Cardiac septum (tissue), 1 donor: ENCODE measurements at regions not wholly inside any gene's neighbourhood (a gene's known extent, or its start where the extent isn't known, plus 50 kb on each side); places are given as distances from the start of the nearest gene placed in this dataset.

ENCODE experiments used
- DNase-seq: peaks from one replicate; pipeline ENCODE4 v3.0.0-alpha.2; 2020; ENCODE audit warnings: low spot score
- intact Hi-C: fragments of 100-400 bp; cut with DNase I; formaldehyde crosslinking; loops from one replicate; pipeline ENCODE4 v1.14.0; 2022
- donor health status: DM: no; HTN: no; CAD: no.

DNA sequence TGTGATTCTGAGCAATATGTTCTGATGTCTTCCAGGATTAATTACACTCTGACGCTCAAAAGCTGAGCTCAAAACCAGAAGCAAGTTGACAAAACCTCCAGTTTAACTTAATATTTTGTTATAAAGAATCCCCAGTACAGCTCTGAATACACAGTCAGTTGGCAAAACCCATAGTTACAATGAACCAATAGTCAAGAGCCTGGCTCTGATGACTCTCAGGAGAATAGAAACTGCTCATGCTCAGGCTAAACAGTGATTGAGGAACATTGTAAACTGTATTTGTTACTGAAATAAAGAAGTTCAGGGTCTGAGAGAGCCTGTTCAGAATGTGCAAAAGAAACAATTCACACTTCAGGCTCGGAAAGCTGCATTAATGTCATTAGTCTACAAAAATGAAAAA lies 1565.9 kb downstream of the SUCLG1 start:
- DNase-seq, result no peak
- intact Hi-C loops, result no loop called here

DNA sequence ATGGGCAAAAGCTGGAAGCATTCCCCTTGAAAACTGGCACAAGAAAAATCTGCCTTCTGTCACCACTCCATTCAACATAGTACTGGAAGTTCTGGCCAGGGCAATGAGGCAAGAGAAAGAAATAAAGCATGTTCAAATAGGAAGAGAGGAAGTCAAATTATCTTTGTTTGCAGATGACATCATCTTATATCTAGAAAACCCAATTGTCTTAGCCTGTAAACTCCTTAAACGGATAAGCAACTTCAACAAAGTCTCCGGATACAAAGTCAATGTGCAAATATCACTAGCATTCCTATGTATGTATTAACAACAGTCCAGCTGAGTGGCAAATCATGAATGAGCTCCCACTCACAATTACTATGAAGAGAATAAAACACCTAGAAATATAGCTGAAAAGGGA lies 1579.3 kb downstream of the SUCLG1 start:
- intact Hi-C loops, result no loop called here
- DNase-seq, result no peak

DNA sequence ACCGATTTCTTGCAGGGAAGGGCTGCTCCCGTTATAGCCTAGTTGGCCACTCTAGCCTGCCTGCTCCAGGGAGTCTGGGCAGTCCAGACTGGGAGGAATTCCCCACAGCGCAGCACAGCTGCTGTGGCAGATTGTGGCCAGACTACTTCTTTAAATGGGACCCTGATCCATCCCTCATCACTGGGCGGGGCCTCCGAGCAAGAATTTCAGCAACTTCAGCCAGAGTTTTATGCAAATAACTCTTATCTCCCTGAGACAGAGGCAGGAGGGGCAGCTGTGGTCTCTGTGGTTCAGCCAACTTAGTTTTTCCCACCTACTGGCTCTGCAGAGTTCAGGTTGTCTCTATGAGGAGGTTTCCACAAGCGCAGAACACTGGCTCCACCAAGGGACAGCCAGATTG lies 1583.2 kb downstream of the SUCLG1 start:
- DNase-seq, result no peak
- intact Hi-C loops, result no loop called here

DNA sequence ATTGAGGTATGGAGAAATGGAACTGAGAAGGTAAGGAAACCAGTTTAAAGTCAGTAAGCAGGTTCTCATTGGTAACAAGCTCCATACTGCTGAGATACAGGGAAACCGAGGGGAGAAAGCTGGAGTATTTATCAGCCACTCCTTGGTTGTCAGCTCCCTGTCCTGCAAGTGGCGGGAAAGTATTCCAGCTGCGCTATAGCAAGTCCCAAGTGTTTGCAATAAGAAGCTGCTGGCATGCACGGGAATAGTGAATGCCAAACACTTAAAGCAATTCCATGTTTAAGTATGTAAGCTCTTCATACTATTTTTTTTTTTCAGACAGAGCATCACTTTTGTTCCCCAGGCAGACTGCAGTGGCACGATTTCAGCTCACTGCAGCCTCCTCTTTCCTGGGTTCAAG lies 1601.1 kb downstream of the SUCLG1 start:
- intact Hi-C loops, result no loop called here
- DNase-seq, result no peak

DNA sequence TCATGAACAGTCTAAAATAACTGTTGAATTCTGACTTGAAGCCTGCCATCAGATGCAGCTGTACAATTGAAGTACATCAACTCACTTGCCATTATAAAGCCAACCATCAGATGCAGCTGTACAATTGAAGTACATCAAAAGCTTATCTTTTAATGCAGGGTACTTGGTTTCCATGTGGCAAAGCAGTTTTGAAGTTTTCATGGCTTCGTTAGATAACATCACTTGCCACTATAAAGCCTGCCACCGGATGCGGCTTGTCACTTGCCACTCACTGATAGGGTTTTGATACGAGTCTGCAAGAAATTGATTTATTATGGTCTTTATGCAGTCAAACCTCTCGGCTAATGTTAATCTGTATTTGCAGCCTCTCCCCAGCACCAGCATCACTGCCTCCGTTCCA lies 1605.8 kb downstream of the SUCLG1 start:
- intact Hi-C loops, result no loop called here
- no peak for DNase-seq

DNA sequence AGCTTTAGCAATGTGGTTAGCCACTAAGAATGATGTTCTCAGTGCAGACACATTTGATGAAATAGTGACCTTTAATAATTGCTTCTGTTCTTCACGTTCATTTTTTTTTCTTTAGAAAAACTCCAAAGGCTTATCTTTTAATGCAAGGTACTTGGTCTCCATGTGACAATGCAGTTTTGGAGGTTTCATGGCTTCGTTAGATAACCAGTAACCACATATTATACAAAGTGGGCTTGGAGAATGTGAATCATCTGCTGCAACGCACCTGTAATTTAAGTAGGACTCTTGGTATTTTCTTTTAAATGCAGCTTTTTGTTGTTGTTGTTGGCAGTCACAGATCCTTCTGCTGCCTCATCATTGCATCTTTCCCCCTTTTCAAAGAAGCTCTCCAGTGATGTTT lies 1606.3 kb downstream of the SUCLG1 start:
- intact Hi-C loops, result no loop called here
- DNase-seq, result no peak

DNA sequence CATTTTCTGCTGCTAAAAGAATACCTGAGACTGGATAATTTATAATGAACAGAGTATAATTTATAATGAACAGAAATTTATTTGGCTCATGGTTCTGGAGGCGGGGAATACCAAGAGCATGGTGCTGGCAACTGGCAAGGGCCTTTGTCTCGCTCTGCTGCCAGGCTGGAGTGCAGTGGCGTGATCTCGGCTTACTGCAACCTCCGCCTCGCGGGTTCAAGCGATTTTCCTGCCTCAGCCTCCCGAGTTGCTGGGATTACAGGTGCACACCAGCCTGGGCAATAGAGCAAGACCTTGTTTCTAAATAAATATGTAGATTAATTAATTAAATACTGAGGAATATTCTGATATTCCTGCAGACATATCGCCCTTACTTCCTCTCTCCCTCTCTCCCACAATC lies 1610.8 kb downstream of the SUCLG1 start:
- intact Hi-C loops, result no loop called here
- DNase-seq, result no peak

DNA sequence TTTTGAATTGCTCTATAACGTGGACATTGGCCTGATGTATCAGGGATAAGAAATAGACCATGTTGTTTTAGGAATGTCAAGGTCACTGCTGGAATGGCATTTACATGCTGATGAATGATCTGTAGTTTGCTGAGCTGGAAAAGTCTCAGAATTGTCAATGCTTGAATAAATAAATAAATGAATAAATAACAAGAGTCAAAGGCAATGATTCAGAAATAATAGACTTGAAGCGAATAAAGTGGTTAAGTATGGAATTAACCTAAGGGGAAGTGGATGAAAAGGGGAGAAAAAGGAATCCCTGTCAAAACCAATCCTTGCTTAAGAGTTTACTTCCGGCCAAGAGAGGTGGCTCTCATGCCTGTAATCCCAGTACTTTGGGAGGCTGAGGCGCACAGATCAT lies 1620.0 kb downstream of the SUCLG1 start:
- intact Hi-C loops, result no loop called here
- DNase-seq, result no peak

DNA sequence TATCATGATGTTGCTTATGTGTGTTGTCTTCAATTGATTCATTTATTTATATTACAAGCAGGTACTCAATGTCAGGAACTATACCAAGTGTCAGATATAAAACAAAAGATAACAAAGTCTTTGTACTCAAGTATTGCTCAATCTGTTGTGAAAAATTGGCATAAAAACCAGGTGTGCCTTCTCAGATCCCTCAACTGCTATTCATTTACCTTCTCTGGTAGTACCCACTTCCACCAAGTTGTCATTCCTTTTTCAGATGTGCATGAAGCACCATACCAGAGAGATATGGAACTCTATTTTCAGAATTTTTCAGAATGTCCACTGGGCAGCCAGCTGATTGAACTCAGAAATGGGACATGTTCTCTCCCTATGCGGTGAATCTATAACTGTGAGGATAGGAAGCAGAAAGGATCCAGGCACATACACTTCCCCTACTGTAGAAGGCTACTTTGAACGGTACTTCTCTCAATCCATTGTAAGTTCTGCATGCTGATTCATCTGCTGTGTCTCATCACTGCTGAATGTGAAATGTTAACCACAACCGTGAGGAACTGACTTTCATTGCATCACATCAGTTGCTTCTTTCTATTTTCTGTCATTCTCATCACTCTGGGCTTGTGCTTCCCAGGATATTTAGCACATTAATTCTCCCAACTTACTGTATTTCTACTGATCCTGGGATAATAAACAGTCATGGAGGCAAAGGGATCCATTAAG lies 1621.3 kb downstream of the SUCLG1 start:
- no peak for DNase-seq
- intact Hi-C loops, result no loop called here

DNA sequence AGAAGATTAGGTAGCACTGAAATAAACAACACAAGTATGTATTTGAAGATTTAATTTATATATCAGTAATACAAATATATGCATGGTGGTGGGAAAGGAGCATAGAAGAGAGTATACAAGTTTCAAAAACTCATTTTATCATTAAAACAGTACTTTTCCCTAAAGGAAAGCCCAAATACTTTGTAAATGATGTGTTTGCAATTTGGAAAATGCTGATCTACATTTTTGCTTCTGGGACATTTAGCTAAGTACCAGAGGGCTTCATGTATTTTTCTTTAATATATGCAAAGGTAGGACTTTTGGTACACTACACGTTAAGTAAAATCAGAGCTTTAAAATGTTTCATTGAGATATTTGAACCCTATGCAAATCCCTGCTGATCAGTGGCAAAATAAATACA lies 1624.2 kb downstream of the SUCLG1 start:
- no peak for DNase-seq
- intact Hi-C loops, result no loop called here

DNA sequence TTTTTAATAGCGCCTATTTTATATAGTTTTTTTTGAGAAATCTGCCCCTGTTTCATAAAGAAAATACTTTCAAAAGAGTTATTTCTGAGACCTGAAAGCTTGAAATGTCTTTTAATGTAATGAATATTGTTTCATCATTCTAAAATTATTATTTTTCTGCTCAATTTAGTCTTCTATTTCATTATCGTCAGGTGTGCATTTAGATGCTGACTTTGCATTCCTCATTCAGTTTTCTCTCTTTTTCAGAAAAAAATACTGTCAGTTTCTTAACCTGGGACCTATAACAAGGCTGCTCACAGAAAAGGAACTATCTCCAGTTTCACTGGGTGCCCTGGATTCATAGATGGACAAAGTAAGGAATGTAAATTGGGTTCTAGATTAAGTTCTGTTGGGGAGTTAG lies 1631.7 kb downstream of the SUCLG1 start:
- intact Hi-C loops, result no loop called here

DNA sequence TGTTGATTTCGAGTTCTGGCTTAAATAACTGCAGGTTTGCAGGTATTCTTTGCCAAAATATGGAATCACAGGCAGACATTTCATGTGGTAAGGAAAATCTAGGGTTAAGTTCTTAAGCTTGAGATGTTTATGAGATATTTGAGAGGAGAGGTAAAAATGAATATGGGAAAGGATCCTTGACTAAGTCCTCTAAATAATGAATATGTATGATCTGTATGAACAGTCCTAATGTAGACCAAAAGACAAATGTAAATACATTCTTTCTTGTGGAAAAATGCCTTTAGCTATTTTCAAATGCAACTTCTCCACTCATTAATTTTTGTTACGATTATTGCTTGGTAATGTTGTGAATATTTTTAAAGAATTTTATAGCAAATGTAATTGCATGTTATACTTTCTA lies 1632.6 kb downstream of the SUCLG1 start:
- intact Hi-C loops, result no loop called here
- no peak for DNase-seq

More for the DNA sequence above, 1631.7 kb downstream of the SUCLG1 start:
- no peak for DNase-seq

DNA sequence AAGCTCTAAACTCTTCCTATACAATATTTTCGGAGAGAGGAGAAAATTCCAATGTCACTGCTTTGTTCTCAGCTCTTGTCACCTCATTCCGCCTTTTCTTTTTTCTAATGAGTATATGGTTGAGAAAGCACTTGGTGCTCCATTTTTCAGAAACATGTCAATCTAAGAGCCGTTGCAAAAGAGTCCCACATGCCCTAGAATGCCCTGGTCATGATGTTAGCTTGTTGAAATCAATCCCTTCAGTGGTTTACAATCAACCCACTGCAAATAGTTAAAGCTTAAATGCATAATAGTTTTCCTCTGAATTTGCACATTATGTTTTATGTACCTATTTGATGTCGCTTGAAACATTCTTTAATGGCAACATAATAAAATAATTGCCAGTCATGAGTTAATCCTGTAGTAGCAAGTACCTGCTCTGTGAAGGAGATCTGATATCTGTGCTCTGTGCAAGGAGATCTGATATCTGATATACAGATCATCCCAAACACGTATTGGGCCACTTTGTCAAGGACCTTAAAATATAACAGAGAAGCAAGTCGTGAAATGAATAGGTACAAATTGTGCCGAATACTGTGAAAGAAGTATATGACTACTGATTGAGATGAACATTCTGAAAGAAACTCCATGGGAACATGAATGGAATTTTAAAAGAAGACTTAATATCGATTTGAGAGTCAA lies 1633.5 kb downstream of the SUCLG1 start:
- intact Hi-C loops, result no loop called here

DNA sequence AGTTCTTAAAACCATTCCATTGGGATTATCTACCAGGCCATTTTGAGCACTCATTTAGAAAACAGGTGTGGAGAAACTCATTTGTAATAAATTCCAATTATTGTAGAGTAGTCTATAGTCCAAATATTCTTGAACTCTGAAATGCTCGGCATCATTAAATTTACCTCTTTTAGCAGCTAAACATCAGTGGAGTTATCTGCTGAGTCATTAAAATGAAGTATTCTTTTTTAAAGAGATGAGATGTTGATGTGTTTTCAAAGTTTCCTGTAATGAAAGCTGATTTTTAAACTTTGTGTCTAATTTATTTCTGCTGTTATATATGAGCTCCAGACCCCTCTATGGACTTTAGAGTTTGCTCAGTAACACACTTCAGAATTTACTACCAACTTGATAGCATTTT lies 1635.2 kb downstream of the SUCLG1 start:
- DNase-seq, result no peak
- intact Hi-C loops, result no loop called here

More for the DNA sequence above, 1633.5 kb downstream of the SUCLG1 start:
- no peak for DNase-seq

DNA sequence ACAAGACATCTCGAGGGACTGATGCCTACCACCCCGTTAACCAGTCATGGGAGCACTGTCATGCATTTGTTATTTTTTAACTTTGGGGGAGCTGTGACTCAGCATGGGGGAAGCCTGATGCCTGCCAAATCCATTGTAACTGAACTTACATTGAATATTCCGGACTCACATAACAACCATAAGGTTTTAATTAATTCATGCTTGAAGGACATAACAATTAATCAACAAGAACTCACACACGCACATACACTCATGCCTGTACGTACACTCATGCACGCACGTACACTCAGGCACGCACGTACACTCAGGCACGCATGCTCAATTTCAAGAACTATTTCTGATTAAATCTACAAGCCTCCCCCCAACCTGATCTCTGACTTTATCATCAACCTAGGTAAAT lies 1639.1 kb downstream of the SUCLG1 start:
- no peak for DNase-seq
- intact Hi-C loops, result no loop called here

DNA sequence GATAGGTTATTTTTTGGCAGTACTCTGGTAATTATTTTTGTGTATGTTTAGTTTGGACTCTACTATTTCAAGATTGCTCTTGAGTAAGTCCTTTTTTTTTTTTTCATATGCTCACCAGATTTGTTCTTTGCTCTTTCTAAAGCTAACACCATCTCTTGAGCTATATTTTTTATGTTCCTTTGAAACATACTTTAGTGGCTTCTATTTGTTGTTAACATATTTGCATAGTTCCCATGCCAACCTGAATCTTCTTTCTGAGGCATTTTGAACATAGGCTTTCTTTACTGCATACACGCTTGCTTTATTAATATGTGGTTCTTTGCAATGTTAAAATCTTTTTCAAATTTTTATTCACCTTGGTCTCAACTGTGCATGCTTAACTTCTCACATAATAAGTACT lies 1644.9 kb downstream of the SUCLG1 start:
- DNase-seq, result no peak
- intact Hi-C loops, result no loop called here

DNA sequence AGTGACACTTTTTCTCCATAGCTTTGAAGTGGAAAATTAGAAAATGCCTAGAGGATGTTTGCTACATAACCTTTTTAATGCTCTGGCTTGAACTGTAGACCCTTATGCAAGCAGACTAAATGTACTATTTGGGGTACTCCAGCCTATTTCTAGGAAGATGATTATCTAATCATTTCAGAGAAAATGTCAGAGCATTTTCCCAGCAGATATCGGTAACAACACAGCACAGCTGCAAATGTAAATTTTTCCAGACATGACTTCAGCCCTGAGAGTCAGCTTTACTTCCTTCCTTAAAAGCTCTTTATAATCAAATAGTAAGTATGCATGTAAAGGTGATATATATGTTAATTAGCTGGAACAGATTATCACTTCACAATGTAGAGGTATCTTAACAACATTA lies 1647.1 kb downstream of the SUCLG1 start:
- no peak for DNase-seq
- intact Hi-C loops, result no loop called here

DNA sequence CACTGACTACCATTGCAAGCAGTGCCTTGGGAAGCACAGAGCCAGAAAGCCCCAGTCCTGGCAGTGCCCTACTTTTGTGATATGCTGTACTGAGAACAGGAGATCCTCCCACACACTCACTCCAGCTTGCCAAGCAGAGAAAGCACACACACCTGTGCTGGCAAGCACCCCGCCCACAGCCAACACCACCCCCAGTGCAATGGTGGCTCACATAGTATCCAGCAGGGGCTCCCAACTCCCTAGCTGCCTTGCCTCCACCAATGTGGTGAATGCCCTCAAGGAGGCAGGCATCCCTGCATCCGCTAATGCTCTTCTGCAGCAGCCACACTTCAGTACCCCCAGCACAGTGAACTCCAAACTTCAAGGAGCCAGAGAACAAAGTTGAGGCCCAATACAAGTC lies 1655.8 kb downstream of the SUCLG1 start:
- intact Hi-C loops, result no loop called here
- no peak for DNase-seq

DNA sequence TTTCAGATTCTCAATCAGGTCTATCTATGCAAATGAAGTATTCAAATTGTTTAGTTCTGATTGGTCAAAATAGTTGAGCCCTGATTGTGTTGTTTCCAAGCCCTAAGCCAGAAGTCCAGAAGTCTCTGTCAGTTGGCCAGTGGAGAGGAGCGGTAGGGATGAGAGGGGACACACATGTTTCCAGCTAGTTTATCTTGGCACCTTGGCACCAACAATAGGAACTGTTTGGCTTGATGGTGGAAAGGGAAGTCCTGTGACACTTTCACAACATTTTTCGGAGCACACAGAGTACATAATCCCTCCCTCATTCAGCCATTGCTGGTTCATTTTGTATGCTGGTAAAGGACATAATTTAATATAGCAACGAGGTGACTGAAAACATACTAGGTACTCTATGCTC lies 1661.6 kb downstream of the SUCLG1 start:
- DNase-seq, result no peak

DNA sequence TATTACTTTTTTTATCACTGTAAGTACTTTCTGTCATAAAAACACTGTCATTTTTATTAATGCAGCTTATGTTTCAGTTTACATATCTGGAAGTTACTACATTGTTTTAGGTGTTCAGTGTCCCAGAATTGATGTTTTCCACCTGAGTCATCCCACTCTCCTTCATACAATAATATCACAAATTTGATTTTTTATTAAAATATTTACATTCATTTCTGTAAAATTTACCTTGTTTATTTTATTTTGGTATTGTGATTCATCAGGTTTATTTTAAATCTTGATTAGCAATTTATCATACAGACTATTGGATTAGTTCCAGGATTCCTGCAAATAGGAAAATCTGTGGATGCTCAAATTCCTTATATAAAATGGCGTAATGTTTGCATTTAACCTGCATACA lies 1662.9 kb downstream of the SUCLG1 start:
- DNase-seq, result no peak
- intact Hi-C loops, result no loop called here

More for the DNA sequence above, 1661.6 kb downstream of the SUCLG1 start:
- intact Hi-C loops, result no loop called here

DNA sequence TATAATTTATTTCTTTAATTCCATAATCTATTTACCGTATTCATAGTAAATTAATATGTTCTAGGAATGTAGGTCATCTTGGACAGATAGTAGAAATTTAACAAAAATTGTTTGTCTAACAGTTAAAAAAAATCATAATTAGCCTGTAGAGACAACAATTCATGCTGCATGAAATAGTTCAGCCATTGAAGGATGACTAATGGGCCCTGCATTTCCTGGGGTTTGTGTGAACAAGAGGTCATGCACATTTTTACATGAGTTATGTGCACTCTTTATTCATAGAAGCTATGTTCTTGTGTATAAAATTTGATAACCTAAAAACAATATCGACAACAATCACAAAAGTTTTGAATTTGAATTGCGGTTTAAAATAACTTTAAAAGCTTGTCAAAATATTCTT lies 1663.6 kb downstream of the SUCLG1 start:
- intact Hi-C loops, result no loop called here
- no peak for DNase-seq
